CD14-positive monocyte (primary cell): ENCODE measurements at regions not wholly inside any gene's neighbourhood (a gene's known extent, or its start where the extent isn't known, plus 50 kb on each side); places are given as distances from the start of the nearest gene placed in this dataset.

Experiments
- DNase-seq, 3 donors: peaks; one replicate each; pipeline ENCODE4 v3.0.0-alpha.2; 2011 to 2022
- H2AFZ ChIP-seq: 2 replicates; pipeline ENCODE4 v1.6.0; 2012; ENCODE audit warnings: mild to moderate bottlenecking, low read depth, low read length, inconsistent platforms; ENCODE audit not compliant: insufficient read depth, poor library complexity, severe bottlenecking
- H3K27ac ChIP-seq, 2 donors: 1 replicate in 1 of 2; 2 replicates in 1 of 2; pipeline ENCODE4 v1.5.1; 2012 to 2013; ENCODE audit warnings: low read length in 2 of 2, control low read depth in 1 of 2, inconsistent platforms in 1 of 2, low read depth in 1 of 2, mild to moderate bottlenecking in 1 of 2
- H3K27me3 ChIP-seq, 2 donors: one replicate each; pipeline versions ENCODE4 v1.6.0 to v1.6.1; 2011 to 2013; ENCODE audit warnings: low read length in 2 of 2; ENCODE audit not compliant: control insufficient read depth in 2 of 2, insufficient read depth in 2 of 2
- H3K36me3 ChIP-seq, 2 donors: replicated peaks in 1 of 2; 1 replicate in 1 of 2; 2 replicates in 1 of 2; pipeline versions ENCODE4 v1.5.1 to v1.6.1; 2012 to 2013; ENCODE audit warnings: low read length in 2 of 2, control low read depth in 1 of 2, inconsistent platforms in 1 of 2, mild to moderate bottlenecking in 1 of 2; ENCODE audit not compliant: insufficient read depth in 2 of 2, control insufficient read depth in 1 of 2
- H3K4me1 ChIP-seq, 2 donors: 1 replicate in 1 of 2; 2 replicates in 1 of 2; pipeline versions ENCODE4 v1.5.1 to v1.6.1; 2012 to 2013; ENCODE audit warnings: low read length in 2 of 2, control low read depth in 1 of 2, inconsistent platforms in 1 of 2, mild to moderate bottlenecking in 1 of 2, moderate library complexity in 1 of 2; ENCODE audit not compliant: insufficient read depth in 2 of 2, control insufficient read depth in 1 of 2
- H3K4me2 ChIP-seq: replicated peaks from 2 replicates; pipeline ENCODE3; 2012; ENCODE audit warnings: low read length, moderate library complexity, mild to moderate bottlenecking; ENCODE audit not compliant: poor library complexity, severe bottlenecking; ENCODE audit errors: extremely low read depth
- H3K4me3 ChIP-seq, 3 experiments: fragments of 200-600 bp in 1 of 3; sonication (generic) in 1 of 3; replicated peaks in 1 of 3; 1 replicate in 2 of 3; 2 replicates in 1 of 3; pipeline ENCODE4 v1.5.1; 2011 to 2013; ENCODE audit warnings: low read length in 3 of 3, mild to moderate bottlenecking in 3 of 3, control low read depth in 2 of 3, low read depth in 2 of 3, inconsistent platforms in 1 of 3, moderate library complexity in 1 of 3
- H3K79me2 ChIP-seq: 2 replicates; pipeline ENCODE4 v1.6.0; 2012; ENCODE audit warnings: mild to moderate bottlenecking, control low read depth, inconsistent platforms, low read length, moderate library complexity; ENCODE audit not compliant: insufficient read depth
- H3K9ac ChIP-seq: 2 replicates; pipeline ENCODE4 v1.6.0; 2017; ENCODE audit warnings: low read length, mild to moderate bottlenecking; ENCODE audit not compliant: insufficient read depth, poor library complexity, severe bottlenecking
- H3K9me3 ChIP-seq, 2 donors: replicated peaks in 1 of 2; 1 replicate in 1 of 2; 2 replicates in 1 of 2; pipeline versions ENCODE4 v1.5.1 to v1.6.1; 2012 to 2013; ENCODE audit warnings: low read length in 2 of 2, control low read depth in 1 of 2; ENCODE audit not compliant: control insufficient read depth in 1 of 2, insufficient read depth in 1 of 2
- H4K20me1 ChIP-seq: 2 replicates; pipeline ENCODE4 v1.6.0; 2012; ENCODE audit warnings: mild to moderate bottlenecking, low read length, control low read depth, moderate library complexity; ENCODE audit not compliant: insufficient read depth
- H3K27ac Mint-ChIP-seq, 7 donors: one replicate each; pipeline ENCODE4 v1.8.0; 2020; ENCODE audit warnings: mild to moderate bottlenecking in 7 of 7, mixed read lengths in 7 of 7, moderate library complexity in 6 of 7, inconsistent platforms in 2 of 7
- H3K27me3 Mint-ChIP-seq, 3 donors: one replicate each; pipeline ENCODE4 v1.8.0; 2021 to 2022; ENCODE audit warnings: low read depth in 3 of 3, mild to moderate bottlenecking in 3 of 3, mixed read lengths in 3 of 3, moderate library complexity in 3 of 3, inconsistent platforms in 1 of 3
- H3K36me3 Mint-ChIP-seq, 2 donors: one replicate each; pipeline ENCODE4 v1.8.0; 2020; ENCODE audit warnings: mixed read lengths in 2 of 2, inconsistent platforms in 1 of 2, mild to moderate bottlenecking in 1 of 2
- H3K4me1 Mint-ChIP-seq: one replicate; pipeline ENCODE4 v1.8.0; 2020; ENCODE audit warnings: mild to moderate bottlenecking, mixed read lengths
- H3K4me3 Mint-ChIP-seq, 2 donors: one replicate each; pipeline ENCODE4 v1.8.0; 2020; ENCODE audit warnings: mild to moderate bottlenecking in 2 of 2, mixed read lengths in 2 of 2, moderate library complexity in 1 of 2
- H3K9me3 Mint-ChIP-seq, 7 donors: one replicate each; pipeline ENCODE4 v1.8.0; 2020 to 2022; ENCODE audit warnings: mixed read lengths in 7 of 7, mild to moderate bottlenecking in 6 of 7, moderate library complexity in 6 of 7, inconsistent platforms in 2 of 7
- CTCF ChIP-seq: fragments of 200-600 bp; IDR thresholded peaks from one replicate; pipeline ENCODE4 v1.8.0; 2022; ENCODE audit warnings: antibody characterized with exemption, mild to moderate bottlenecking
- WGBS: methylation state at CpG from one replicate; pipeline ENCODE4 v1.1.5; 2013; ENCODE audit warnings: missing lambda C conversion rate; ENCODE audit not compliant: insufficient coverage; 5-methylcytosine and 5-hydroxymethylcytosine counted together
- intact Hi-C, 2 donors: fragments of 100-400 bp; cut with micrococcal nuclease; formaldehyde crosslinking; loops; one replicate each; pipeline versions ENCODE4 v1.15.0 to v1.15.1; 2023

- Histone ChIP-seq H3K79me2 (no peaks in the 10 kb centered on the region), H3K4me3 (no peak overlapping the region), H3K27ac (no peak overlapping the region), H3K4me2 (no peak overlapping the region), H3K9me3 (peaks cover 6 to 15% of the 10 kb centered on the region in 2 donors), H4K20me1 (no peaks in the 10 kb centered on the region), H3K4me1 (no peaks in the 10 kb centered on the region), H3K36me3 (no peaks in the 10 kb centered on the region), H3K27me3 (no peaks in the 10 kb centered on the region), H3K9ac (no peak overlapping the region), H2AFZ (no peak overlapping the region)
- intact Hi-C loops = no loop called here
- Mint-ChIP-seq H3K9me3 (peaks cover 2 to 20% (median 14%) of the 10 kb centered on the region in 7 donors), H3K4me3 (no peak overlapping the region), H3K36me3 (no peaks in the 10 kb centered on the region), H3K4me1 (no peaks in the 10 kb centered on the region), H3K27ac (no peak overlapping the region), H3K27me3 (peaks cover 0 to 4% (median 0%) of the 10 kb centered on the region in 3 donors)
- no peak for TF ChIP-seq CTCF
- no peak for DNase-seq
Measured at GRCh38 chr2:146458585-146458984, 1386.2 kb upstream of the ACVR2A start.

- Mint-ChIP-seq H3K9me3 (peaks cover 0 to 16% (median 10%) of the 10 kb centered on the region in 7 donors), H3K36me3 (no peaks in the 10 kb centered on the region), H3K27ac (no peak overlapping the region), H3K4me1 (no peaks in the 10 kb centered on the region), H3K4me3 (no peak overlapping the region), H3K27me3 (no peaks in the 10 kb centered on the region)
- WGBS = 94% methylated on average over 2 of the region's 4 CpGs
- no peak overlapping the region for H3K4me2 ChIP-seq
- no peak for DNase-seq
- no peaks in the 10 kb centered on the region for H3K27me3 ChIP-seq
- H3K36me3 ChIP-seq = no peaks in the 10 kb centered on the region
- no peak overlapping the region for H3K9ac ChIP-seq
- H2AFZ ChIP-seq = no peak overlapping the region
- H3K9me3 ChIP-seq = peaks cover 6 to 15% of the 10 kb centered on the region in 2 donors
- TF ChIP-seq CTCF = no peak
- no peak overlapping the region for H3K27ac ChIP-seq
- no peak overlapping the region for H3K4me3 ChIP-seq
- intact Hi-C loops = no loop called here
- H3K4me1 ChIP-seq = no peaks in the 10 kb centered on the region
- H3K79me2 ChIP-seq = no peaks in the 10 kb centered on the region
- H4K20me1 ChIP-seq = no peaks in the 10 kb centered on the region
Measured at GRCh38 chr2:146457221-146457620, 1387.6 kb upstream of the ACVR2A start.
